Esophagus muscularis mucosa (tissue), 4 donors: ENCODE measurements at regions not wholly inside any gene's neighbourhood (a gene's known extent, or its start where the extent isn't known, plus 50 kb on each side); places are given as distances from the start of the nearest gene placed in this dataset.

Experiments used
- CTCF ChIP-seq, 3 experiments: fragments of 200-600 bp in 2 of 3; fragments of 450-650 bp in 1 of 3; sonication (generic) in 2 of 3; IDR thresholded peaks; one replicate each; pipeline ENCODE4 v1.5.1; 2017 to 2019; ENCODE audit warnings: antibody characterized with exemption in 3 of 3, mild to moderate bottlenecking in 2 of 3, moderate library complexity in 1 of 3
- EP300 ChIP-seq: sonication (generic); formaldehyde crosslinking; IDR thresholded peaks from one replicate; pipeline ENCODE4 v1.6.1; 2017; ENCODE audit warnings: antibody characterized with exemption
- POLR2A ChIP-seq: fragments of 450-650 bp; IDR thresholded peaks from one replicate; pipeline ENCODE4 v1.6.1; 2017; ENCODE audit warnings: antibody characterized with exemption, moderate library complexity, mild to moderate bottlenecking, low read depth
- POLR2AphosphoS5 ChIP-seq, 2 donors: sonication (generic); formaldehyde crosslinking; IDR thresholded peaks; one replicate each; pipeline ENCODE4 v1.6.1; 2017; ENCODE audit warnings: antibody characterized with exemption in 2 of 2

- no peak for TF ChIP-seq POLR2A
- no peak for TF ChIP-seq CTCF (IDR thresholded peaks at IDR 0.05)
- no peak for TF ChIP-seq POLR2AphosphoS5 (IDR thresholded peaks at IDR 0.05)
- no peak for TF ChIP-seq EP300
These were observed 172.7 kb upstream of the CCL2 start for GRCh38 chr17:34082404-34082803.
